ENCODE measurements at regions not wholly inside any gene's neighbourhood (a gene's known extent, or its start where the extent isn't known, plus 50 kb on each side); places are given as distances from the start of the nearest gene placed in this dataset.

GRCh38 chr10:124263726-124264125, 155.0 kb downstream of the OAT start:
- H3K9me2 ChIP-seq (ENCODE audit: insufficient read depth) = no peaks in the 10 kb centered on the region
- POLR2A ChIA-PET = no interaction called here
- CTCF ChIA-PET = interaction anchor here (0.9 kb wide), 1 partner anchor 71 kb away, joined by 3 read pairs; no protein-coding TSS in a partner anchor
- H3K4me3 ChIP-seq (replicated peaks in 1 of 2; ENCODE audit: low read depth in 1 of 2, low read length in 2 of 2) = no peak overlapping the region
- no peaks in the 10 kb centered on the region for H3K79me2 ChIP-seq (ENCODE audit: insufficient read depth, low read length)
- no peaks in the 10 kb centered on the region for H3K27me3 ChIP-seq (ENCODE audit: insufficient read depth, low read length)
- no peak overlapping the region for H3K4me2 ChIP-seq (ENCODE audit: low read length)
- BruUV-seq (replicated peaks) = no TSS peak
- H4K20me1 ChIP-seq (ENCODE audit: insufficient read depth) = no peaks in the 10 kb centered on the region
- ATAC-seq (no peak), DNase-seq (ENCODE audit: low read depth, low spot score) (no peak)
- intact Hi-C loops (cut with micrococcal nuclease) = no loop called here
- H3K4me1 ChIP-seq (ENCODE audit: control insufficient read depth in 1 of 2, insufficient read depth in 2 of 2, low read length in 2 of 2) = peaks cover 0 to 3% of the 10 kb centered on the region in 2 experiments; a peak in 1 of 4 replicates
- H3K9me3 ChIP-seq (ENCODE audit: control insufficient read depth in 1 of 2, insufficient read depth in 1 of 2, low read depth in 1 of 2, low read length in 2 of 2) = peaks cover 0 to 7% of the 10 kb centered on the region in 2 experiments; a peak in 1 of 4 replicates
- TF ChIP-seq ZFX (IDR thresholded peaks at IDR 0.05) (no peak), ATF3 (IDR thresholded peaks at IDR 0.05) (no peak), EZH2phosphoT487 (IDR thresholded peaks at IDR 0.05; ENCODE audit: borderline replicate concordance) (no peak), ZNF274 (IDR thresholded peaks at IDR 0.05; ENCODE audit: low read depth, low read length) (no peak), CEBPB (IDR thresholded peaks at IDR 0.05; ENCODE audit: low read depth) (no peak), REST (IDR thresholded peaks at IDR 0.05; ENCODE audit: low read depth) (no peak)
- no peak overlapping the region for H3K27ac ChIP-seq (ENCODE audit: low read depth, low read length)
- H2AFZ ChIP-seq (ENCODE audit: low read depth, low read length, poor library complexity, severe bottlenecking) = no peak overlapping the region
- H3K9ac ChIP-seq (ENCODE audit: low read length) = no peak overlapping the region
- H3K36me3 ChIP-seq (ENCODE audit: control insufficient read depth in 1 of 2, insufficient read depth in 2 of 2, low read length in 2 of 2) = no peaks in the 10 kb centered on the region
- RAD21 ChIA-PET (ENCODE audit: low non-redundant PET in 1 of 2, low total read pairs in 2 of 2, uncharacterized antibody in 2 of 2, unreplicated experiment in 2 of 2) = no interaction called here
